Suppressor macrophage treated with lipopolysaccharide for 1 hour (primary cell): ENCODE measurements at regions not wholly inside any gene's neighbourhood (a gene's known extent, or its start where the extent isn't known, plus 50 kb on each side); places are given as distances from the start of the nearest gene placed in this dataset.
"Not testable (repeated sequence)": the region's sequence is repeated elsewhere in the genome, so short reads cannot be mapped to it uniquely, and the experiment has no call there.

Experiments
- DNase-seq, 3 donors: peaks; one replicate each; pipeline ENCODE4 v3.0.0-alpha.2; 2020 to 2022

DNA sequence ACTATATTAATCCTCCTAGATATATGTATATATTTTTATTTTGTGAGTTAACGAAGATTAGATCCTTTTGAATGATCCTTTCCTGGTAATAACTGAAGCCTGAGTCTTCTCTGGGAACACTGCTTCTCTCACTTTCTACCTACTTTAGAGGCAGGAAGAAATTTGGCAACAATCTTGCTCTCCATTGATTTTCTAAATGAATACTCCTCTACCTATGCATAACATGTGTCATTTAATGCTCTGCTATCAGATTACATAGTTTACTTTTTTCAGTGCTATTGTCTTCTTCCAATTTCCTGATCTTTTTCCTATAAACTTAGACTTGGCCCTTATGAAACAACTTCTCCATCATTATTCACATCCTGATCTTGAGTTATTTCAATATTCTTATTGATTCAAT lies 60.4 kb upstream of the PDHA2 start:
- no peak for DNase-seq

DNA sequence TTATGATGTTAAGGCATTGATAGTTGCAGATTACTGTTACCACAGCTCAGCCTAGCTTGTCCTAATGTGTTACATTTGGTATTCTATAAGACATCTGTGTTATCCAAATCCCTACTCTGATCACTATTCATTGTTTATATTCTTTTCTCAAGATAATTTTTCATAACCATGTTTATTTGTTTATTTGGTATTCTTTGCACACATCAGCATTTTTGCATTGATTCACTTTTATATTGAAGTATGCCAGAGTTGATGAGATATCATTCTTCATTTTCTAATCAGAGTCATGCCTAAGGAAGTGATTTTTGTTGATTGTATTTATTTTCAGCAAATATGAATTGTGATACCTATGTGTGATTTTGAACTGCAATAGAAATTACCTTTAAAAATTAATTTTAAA lies 61.2 kb upstream of the PDHA2 start:
- no peak for DNase-seq

DNA sequence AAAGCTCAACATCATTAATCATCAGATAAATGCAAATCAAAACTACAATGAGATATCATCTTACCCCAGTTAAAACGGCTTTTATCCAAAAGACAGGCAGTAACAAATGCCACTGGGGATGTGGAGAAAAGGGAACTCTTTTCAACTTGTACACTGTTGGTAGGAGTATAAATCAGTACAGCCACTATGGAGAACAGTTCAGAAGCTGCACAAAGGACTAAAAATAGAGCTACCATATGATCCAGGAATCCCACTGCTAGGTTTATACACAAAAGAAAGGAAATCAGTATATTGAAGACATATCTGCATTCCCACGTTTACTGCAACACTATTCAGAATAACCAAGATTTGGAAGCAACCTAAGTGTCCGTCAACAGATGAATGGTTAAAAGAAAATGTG lies 69.3 kb upstream of the PDHA2 start:
- DNase-seq = not testable (repeated sequence)

DNA sequence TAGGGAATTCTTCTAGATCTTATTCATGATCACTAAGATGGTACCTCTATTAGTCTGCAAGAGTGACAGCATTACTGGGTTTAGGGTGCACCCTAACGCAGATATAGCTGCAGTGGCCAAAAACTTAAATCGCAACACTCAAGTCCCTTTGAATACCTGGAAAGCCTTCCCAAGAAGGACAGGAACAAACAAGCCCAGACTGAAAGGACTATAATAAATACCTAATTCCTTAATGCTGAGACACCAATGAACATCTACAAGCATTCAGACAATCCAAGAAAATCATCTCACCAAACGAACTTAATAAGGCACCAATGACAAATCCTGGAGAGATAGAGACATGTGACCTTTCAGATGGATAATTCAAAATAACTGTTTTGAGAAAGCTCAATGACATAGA lies 74.9 kb upstream of the PDHA2 start:
- DNase-seq = no peak

DNA sequence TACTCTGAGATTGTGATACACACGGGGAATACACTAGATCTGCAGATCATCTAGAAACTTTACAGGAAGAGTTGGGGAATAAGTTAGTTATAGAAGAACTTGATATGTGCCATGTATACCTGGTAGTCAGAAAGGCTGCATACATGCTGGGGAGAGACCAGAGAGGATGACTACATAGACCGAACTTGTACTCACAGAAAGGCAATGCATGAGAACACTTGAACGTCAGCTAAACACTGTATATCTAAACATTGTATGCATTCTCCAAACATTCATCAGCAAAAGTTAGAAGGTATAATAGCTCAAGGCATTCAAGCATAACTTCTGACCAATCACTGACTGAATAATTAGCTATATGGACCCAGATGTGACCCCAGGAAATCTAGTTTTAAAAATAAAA lies 78.0 kb upstream of the PDHA2 start:
- DNase-seq = no peak

DNA sequence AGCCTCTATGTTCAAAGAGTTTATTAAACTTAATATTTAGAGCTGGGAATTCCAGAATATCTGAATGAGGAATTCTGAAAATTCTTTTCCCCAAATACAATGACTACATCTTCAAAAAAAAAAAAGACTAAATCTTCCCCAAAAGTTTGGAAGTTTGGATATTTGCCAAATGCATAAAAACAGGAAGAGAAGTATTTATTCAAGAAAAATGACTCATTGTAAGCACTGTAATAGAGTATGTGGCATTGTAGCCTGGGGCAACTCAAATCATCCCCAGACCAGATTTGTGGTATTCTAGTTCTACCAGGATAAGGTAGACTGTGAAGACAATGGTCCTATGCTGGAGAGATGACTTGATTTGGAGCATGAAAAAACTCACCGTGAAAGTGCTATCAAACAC lies 78.5 kb upstream of the PDHA2 start:
- peak; percentile 0 to 27 (median 22) for DNase-seq

DNA sequence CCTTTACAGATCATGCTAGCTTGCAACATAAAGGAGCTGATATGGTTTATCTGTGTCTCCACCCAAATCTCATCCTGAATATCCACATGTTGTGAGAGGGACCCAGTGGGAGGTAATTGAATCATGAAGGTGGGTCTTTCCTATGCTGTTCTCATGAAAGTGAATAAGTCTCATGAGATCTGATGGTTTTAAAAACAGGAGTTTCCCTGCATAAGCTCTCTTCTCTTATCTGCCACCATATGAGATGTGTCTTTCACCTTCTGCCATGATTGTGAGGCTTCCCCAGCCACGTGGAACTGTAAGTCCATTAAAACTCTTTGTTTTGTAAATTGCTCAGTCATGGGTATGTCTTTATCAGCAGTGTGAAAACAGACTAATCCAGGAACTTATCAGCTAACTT lies 79.2 kb upstream of the PDHA2 start:
- DNase-seq = not testable (repeated sequence)

DNA sequence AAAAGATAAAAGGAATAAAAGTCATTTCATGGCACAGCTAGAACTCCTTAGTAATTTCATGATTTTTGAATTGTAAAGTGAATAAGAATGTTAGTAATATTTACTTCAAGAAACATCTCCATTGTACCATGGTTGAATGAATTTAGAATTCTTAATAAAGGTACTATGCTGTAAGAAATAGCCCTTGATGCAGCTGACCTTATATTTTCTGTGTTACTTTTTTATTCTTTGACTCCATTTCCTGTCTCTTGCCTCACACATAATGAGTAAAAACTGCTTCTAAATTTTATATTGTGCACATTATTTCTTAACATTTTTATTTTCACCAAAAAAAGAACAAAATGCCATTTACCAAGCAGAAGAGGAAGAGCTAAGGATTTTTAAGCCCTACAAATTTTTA lies 81.9 kb upstream of the PDHA2 start:
- DNase-seq = no peak

DNA sequence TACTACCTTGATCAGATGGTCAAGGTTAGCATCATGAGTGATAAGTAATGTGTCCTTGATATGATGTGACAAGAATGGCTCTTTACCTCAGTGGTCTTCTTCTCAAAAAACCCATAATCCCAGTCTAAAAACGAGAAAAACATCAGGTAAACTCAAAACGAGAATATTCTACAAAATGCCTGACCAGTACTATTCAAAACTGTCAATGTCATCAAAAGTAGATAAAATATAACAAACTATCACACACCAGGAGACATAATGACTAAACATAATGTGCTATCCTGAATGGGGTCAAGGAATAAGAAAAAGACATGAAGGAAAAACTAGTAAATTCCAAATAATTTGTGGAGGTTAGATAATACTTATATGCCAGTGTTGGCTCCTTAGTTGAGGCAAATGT lies 85.2 kb upstream of the PDHA2 start:
- DNase-seq = no peak

DNA sequence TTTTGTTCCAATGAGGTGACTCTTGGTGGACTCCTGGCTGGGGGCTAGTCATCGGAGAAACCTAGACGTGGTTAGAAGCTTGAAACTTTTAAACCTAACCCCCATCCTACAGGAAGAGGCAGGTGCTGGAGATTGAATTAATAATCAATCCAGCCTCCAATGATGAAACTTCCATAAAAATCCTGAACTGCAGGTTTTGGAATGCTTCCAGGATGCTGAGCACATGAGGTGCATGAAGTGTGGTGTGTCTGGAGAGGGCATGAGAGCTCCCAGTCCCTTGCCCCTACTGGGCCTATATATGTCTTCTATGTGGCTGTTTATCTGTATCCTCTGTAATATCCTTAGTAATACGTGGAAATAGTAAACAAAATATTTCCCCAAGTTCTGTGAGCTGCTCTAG lies 90.7 kb upstream of the PDHA2 start:
- no peak for DNase-seq

DNA sequence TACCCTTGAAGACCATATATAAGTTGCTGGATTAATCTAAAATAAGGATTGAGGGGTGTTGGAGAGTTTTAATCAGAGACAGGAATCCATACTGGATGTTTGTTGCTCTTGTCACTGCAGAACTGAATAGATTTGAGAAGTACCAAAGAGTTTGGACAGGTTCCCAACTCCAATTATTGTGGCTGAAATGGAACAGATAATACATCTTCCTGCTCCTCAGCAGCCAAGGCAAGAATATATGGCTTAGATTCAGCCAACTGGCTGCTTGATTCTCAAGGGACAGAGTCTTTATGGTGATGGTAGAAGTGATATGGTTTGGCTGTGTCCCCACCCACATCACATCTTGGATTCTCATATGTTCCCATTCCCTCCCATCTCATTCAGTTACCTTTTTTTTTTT lies 97.0 kb upstream of the PDHA2 start:
- DNase-seq = no peak

DNA sequence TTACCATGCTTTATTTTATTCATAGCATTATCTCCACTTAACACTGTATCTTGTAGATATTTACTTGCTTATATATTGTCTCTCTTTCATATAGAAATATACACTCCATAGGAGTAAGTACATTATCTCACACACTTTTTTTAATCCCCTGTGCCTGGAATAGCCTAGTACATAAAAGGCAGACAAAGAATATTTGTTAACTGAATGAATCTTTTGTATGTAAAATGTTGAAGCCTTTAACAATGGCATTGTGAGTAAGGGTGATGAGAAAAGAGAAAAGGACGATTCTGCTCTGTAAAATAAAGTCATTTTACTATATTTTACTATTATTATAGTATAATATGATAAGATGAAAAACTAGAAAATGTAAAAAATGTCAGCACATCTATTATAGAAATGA lies 97.7 kb upstream of the PDHA2 start:
- no peak for DNase-seq

DNA sequence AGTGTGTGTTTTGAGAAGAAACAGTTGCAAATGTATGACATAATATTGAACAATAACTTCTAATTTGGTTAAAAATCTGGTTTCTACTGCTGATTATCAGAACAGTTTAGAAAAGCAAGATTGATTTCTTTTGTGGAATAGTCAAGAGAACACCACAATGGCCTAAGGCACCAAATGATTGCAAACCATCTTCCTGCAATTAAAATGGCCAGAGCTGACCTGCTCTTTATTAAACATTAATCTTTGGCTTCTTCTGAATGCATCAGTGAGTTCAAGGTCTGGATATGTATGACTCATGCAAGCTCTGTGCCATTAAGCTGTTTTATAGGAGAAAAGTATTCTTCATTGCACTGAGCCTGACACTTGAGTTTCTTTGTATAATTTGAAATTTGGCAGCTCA lies 107.8 kb upstream of the PDHA2 start:
- DNase-seq = no peak

DNA sequence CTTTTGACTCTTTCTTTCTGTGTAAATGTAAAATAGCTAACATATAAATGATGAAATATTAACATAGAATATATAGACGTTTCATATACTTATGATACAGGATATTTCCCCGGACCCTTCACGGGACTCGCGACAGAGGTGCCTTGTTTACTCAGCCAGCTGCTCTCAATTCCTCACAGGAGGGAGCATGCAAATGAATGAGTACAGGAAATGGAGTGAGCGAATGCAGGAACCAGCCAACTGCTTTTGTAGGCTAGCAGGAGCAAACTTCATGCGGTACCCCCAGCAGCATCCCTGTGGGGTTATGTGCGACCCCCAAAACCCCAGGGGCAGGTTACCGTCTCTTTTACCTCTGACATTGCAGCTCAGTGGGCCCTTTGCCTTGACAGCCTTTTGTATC lies 110.3 kb upstream of the PDHA2 start:
- no peak for DNase-seq

DNA sequence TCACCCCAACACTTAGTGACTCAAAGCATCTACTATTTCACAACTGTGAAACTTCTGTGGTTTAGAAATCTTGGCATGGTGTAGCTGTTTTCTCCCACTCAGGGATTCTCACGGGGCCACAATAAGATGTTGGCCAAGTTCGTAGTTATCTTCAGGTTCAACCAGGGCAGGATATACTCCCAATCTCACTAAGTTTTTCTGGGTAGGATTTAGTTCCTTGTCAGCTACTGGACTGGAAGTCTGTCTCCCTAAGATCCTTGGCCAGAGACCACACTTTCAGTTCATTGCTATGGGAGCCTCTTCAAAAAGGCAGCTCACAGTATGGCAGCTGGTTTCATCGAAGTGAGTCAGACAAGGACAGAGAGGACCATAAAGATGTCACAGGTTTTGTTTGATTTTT lies 111.7 kb upstream of the PDHA2 start:
- DNase-seq = no peak

DNA sequence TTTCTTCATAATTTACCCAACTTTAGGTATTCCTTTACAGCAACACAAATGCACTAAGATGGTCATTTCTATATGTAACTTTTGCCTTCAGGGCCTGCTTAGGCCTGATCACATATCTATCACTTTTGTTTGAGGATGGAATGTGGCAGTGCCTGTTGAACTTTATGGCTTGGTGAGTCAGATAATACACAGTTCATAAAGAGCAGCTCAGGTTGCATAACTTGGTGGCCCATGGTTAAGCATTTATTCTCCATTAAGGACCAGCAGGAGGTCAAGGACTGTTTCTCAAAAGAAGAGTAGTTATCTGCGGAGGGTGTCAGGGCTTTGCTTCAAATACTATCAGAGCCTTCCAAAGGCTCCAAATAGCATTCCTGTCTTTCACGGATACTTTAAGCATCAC lies 124.1 kb upstream of the PDHA2 start:
- no peak for DNase-seq

DNA sequence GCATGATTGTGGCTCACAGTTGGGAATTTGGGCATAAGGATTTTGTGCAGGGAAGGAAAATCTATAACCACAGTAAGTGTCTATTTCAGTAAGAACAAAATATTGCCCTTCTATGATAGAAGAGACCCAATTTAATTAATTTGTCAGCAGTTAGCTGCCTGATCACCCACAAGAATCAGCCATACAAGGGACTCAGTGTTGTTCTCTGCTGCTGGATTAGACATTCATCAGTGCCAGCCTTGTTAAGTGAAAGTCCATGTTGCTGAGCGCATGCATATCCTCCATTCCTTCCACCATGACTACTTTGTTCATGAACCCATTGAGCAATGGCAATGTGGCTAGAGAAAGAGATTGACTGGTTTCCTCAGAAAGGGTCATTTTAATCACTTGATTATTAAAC lies 125.3 kb upstream of the PDHA2 start:
- DNase-seq = no peak

DNA sequence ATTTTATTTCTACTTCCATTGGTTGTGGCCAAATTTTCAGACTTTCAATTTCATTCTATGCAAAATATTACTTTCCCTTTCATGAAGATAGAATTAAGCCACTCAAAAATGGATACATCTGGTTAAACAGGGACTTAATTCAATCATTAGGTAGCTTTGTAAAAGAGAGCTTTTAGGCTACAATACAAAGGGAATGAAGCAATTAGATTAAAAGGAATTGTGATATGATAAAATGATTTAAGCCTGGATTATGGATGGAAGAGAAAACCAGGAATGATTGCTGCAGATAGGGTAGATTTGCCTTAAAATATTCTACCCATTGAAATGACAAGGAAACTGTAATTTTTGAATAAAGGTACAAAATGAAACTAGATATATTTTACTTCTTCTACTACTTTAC lies 134.6 kb upstream of the PDHA2 start:
- no peak for DNase-seq

DNA sequence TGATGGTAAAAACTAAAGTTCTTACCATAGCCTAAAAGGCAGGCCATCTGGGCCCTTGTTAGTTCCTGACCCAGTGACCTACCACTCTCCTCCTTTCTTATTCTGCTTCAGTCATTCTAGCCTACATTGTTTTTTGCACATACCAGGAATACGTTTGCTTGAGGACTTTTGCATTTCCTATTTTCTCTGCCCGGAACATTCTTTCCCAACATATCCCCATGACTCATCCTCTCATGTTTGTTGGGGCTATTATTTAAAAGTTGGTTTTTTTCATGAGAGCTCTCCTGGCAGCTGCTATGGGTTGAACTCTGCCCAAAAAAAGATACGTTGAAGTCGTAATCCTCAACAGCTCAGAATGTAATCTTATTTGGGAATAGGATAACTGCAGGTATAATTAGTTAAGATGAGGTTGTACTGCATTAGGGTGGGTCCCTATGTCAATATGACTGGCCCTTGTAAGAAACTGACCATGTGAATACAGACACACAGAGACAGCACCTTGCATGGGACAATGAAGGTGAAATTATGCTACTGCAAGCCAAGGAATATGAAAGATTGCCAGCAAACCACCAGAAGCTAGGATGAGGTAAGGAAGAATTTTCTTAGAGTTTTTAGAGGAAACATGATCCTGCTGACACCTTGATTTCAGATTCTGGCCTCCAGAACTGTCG lies 138.3 kb upstream of the PDHA2 start:
- no peak for DNase-seq

DNA sequence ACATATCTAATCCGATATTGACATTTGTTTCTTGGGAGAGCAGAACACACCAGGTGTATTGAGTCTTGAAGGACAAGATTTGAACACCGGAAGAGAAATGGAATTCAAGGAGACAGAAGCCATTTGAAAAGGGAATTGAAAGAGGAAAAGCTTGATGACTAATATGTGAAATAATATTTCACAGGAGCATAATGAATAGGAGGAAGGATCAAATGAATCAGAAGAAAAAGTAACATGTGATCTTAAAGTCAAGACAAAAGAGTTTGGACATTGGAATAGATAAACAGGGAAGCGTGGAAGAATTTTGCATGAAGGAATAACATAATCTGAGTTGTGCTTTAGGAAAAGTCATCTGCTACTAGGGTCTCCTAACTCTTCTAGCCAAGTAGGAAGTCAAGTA lies 145.5 kb upstream of the PDHA2 start:
- DNase-seq = no peak

DNA sequence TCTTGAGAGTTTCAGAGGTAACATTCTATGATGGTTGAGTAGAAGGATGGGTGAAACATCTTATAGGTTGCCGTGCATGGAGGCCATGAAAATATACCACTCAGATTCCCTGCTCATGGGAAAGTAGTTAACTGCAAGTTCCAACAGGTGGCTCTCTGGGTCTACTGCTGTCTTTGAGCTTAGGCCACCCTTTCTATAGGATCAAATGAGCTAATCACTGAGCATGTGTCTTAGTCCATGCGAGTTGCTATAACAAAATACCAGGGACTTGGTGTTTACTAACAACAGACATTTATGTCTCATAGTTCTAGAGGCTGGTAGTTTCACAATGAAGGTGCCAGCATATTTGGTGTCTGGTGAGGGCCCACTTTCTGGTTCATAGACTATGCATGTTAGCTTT lies 144.8 kb upstream of the UNC5C start:
- no peak for DNase-seq

DNA sequence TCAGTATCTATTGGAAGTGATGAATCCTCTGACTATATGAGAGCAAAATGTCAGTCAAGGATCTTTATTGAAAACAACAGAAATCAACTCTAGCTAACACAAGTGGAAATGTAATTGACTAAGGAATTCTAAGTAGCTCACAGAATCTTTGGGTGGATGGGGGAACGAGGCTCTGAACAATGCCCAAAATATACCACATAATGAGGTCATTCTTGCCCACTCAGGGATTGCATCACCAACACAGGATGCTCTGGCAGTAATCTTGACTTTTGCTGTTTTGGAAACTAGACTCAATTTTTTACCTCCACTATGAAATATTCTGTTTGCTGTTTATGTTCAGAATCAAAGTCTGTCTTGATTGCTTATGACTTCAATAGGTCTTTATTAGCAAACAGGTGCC lies 127.4 kb upstream of the UNC5C start:
- DNase-seq = peak in 2 of 3 donors; percentile 1 to 4

DNA sequence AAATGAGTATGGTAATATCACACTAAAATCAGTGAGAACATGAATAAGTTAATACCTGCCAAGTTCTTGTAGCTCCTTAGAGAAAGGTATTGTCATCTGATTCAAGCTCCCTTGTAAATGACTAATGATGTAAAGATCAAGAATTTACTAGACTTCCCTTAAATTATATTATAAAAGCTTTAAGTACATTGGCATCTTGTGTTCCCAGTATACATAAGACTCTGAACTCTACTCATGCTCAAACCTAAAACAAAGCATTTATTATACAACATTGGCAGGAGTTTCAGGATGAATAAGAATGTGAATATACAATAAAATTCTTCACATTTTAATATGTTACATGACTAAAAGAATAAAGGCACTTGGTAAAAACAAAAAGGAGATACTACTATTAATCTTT lies 126.8 kb upstream of the UNC5C start:
- DNase-seq = no peak

DNA sequence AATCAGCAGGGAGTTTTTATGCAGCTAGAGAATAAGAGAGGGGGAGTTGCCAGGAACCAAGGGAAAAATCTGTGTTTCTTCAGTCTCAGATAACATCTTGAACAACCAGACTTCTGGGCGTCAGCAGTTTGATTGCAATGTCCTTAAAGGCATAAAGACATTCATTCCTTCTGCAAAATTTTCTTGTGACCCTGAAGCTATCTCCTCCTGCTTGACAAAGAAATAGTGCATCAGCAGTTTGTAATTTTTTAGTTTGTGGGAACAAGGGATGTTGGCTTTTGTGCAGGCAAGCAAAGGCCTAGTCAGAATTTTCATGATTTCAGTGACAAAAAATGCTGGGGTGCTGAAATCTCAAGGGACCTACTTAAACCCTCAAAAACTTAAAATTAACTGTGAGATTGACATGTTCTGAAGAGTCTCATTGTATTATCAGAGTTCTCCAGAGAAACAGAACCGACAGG lies 125.8 kb upstream of the UNC5C start:
- DNase-seq = no peak

DNA sequence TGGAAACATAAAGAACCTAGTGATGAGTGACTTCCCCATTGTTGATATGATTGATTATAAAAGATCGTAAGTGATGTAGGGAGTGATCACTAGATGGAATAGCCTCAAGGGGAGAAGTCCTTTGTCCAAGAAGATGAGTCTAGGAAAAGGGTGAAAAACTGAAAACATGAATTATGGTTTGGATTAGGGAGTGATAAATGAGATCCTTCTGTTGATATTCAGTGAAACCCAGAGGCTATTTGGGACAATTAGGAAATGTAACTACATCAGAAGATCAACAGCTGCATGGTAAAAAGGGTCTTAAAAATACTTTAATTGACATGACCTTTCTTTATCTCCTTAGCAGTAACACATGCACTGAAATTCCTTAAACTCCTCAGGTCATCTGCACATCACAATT lies 124.0 kb upstream of the UNC5C start:
- no peak for DNase-seq

DNA sequence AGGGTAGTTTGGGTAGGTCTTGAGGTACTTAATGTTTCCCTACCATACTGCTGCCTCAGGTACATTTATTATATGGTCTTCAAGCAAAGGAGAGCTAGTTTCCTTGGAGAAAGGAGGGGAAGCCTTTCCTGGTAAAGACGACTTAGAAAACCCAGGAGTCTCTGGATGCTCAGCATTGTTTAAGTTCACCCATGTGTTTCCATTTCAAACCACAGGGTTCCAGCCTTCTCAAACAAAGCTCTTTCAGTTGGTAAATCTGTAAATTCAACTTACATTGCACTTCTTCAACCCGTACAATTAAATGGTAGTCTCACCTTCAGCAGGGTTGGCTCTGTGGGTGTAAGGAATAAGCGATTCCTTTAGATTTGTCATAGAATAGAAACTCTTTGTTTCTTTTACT lies 111.9 kb upstream of the UNC5C start:
- no peak for DNase-seq
